Skin of body (tissue), 1 donor: ENCODE measurements at regions not wholly inside any gene's neighbourhood (a gene's known extent, or its start where the extent isn't known, plus 50 kb on each side); places are given as distances from the start of the nearest gene placed in this dataset.
"Not testable (repeated sequence)": the region's sequence is repeated elsewhere in the genome, so short reads cannot be mapped to it uniquely, and the experiment has no call there.

ENCODE experiments used
- DNase-seq: peaks from one replicate; lab custom pipeline; 2025; lab: John Stamatoyannopoulos, UW

- no peak for DNase-seq
Observed at GRCh38 chr5:68116408-68116807, 99.1 kb upstream of the PIK3R1 start.

- DNase-seq, result no peak
Observed at GRCh38 chr5:68115584-68115983, 100.0 kb upstream of the PIK3R1 start.

- no peak for DNase-seq
Observed at GRCh38 chr5:68114378-68115040, 101.0 kb upstream of the PIK3R1 start.

DNA sequence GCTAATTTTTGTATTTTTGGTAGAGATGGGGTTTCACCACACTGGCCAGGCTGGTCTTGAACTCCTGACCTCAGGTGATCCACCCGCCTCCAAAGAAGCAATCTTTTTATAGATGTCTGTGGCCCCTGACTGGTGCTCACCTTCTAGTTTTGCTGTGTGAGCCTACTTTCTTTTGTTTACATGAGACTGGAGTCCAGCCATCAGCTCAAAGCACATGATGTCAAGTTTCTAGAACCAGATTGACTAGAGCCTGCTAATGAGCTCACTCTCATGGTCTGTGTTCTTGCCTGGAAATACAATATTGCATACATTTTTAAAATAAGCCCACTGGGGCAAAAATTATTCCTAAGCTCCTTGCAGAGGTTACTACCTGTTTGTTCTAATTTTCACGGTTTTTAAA, 102.9 kb upstream of the PIK3R1 start:
- DNase-seq, result no peak

DNA sequence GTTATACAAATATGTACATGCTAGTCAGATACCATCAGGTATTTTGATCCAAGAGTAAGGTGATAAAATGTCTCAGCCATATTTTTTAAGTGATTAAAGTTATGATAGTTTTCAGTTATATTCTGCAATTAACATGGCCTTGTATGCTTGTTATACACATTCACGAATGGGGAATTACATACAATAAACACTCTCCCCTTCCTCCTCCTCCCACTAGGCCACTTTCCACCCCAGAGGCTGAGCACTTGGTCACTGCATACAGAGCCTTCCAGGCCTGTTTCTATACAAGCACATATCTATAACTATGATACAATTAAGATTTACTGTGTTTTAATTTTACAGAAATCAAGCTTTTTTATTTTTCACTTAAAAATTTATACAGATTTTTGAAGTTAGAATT, 104.7 kb upstream of the PIK3R1 start:
- DNase-seq, result no peak

DNA sequence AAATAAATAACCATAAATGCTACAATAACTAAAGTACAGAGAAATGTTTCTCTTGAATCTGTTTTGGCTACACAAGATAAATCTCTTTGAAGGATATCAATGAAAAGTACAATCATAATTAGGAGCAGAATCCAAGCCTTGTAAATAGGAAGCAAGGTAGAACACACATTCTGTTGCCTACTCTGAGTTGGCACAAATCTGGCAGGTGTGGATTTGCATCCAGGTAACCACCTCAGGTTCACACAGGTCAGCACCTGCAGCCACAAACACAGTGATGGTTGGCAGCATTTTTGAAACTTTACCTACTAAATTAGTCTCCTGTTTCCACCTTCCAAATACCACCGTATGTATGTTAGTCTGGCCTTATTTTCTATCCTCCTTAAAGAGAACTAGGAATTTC, 105.3 kb upstream of the PIK3R1 start:
- DNase-seq, result no peak

- DNase-seq, result not testable (repeated sequence)
Observed at GRCh38 chr5:68104217-68104616, 111.3 kb upstream of the PIK3R1 start.

GRCh38 chr5:68103297-68103696, 112.3 kb upstream of the PIK3R1 start:
- not testable (repeated sequence) for DNase-seq

GRCh38 chr5:68099327-68099726, 116.2 kb upstream of the PIK3R1 start:
- DNase-seq, result no peak

GRCh38 chr5:68093455-68094159, 121.9 kb upstream of the PIK3R1 start:
- DNase-seq, result no peak

- DNase-seq, result no peak
Observed at GRCh38 chr5:68088302-68088701, 127.3 kb upstream of the PIK3R1 start.

GRCh38 chr5:68087866-68088265, 127.7 kb upstream of the PIK3R1 start:
- no peak for DNase-seq

- DNase-seq, result peak; percentile 24
Observed at GRCh38 chr5:68086857-68087256, 128.7 kb upstream of the PIK3R1 start.

- no peak for DNase-seq
Observed at GRCh38 chr5:68086439-68086838, 129.1 kb upstream of the PIK3R1 start.

DNA sequence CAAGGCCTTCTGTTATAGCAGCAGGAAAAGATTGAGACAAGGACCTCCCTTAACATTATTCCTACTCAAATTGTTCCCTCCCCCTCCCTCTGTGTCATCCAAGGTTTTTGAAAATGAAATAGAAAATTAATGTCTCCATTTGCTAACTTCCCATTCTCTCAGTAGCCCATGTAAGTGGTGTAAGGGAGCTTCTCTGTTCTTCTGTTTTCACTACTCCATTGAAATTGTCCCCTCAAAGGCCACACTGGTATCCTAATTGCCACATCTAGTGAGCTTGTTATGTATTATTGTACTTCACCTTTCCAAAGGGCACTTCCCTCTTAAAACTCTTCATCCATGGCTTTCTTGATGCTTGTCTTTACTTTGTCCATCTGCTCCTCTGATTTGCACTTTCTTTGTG, 131.2 kb upstream of the PIK3R1 start:
- DNase-seq, result no peak

DNA sequence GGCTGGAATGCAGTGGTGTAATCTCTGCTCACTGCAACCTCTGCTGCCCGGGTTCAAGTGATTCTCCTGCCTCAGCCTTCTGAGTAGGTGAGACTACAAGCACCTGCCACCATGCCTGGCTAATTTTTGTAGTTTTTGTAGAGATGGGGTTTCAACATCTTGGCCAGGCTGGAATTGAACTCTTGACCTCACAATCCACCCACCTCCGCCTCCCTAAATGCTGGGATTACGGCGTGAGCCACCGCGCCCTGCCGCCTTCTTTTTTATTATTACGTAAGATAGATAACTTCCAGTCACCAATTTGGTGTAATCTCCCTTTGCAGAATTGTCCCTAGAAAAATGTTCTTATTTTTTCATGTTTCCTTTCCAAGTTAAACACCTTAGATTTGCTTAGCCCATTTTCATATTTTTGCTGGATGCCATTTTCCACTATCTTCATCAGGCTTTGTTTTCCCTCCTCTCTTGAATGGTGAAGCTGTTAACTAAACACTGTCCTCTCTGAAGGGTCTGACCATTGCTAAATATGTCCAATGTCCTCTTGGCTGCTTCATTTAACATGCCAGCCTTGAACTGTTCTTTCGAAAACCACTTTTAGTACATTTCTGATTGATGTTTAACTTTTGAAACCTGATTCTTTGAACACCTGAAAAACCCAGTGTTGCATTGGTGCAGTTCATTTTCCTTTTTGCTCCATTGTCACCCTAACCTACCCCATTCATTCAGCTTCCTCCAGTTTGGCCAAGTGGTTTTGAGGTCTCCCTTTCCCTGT, 135.1 kb upstream of the PIK3R1 start:
- no peak for DNase-seq

DNA sequence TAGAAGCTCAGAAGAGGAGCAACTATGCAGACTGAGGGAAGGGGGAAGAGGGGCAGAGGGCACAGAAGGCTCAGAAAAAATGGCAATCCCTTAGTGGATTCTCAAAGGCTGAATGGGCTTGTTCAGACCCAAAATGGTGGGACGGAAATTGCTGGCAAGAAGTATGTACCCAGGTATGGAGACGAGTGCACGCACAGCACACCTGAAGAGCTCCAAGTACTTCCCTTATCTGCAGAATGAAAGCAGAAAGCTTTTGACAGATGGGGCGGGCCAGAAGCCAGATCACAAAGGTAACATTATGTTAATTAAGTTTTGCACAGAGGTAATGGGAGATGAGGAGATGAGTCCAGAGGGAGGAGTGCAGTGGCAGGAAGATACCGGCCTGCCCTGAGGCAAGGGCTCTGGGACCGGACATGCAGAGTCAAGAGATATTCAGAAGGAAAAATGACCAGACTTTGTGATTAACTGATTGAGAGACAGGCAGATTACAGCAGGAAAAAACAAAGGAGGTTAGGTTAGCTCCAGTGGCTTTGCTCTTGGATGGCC, 138.1 kb upstream of the PIK3R1 start:
- no peak for DNase-seq

DNA sequence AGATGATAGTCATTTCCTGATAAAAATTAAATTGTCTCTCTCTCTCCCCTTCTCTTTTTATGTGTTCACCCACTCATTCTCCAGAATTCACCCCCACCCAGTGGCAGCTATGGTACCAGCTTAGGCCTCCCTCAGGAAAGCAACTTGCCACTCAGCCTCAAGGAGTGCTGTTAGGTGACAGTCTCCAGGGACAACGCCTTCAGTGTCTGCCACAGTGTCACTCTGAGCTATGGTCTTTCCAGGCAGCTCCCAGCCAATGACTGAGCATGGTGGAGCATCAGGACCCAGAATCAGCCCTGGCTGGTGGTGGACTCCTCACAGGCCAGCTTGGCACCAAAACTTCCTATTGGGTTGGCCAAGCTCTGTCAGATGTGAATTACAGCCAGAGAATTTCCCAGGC, 140.9 kb upstream of the PIK3R1 start:
- DNase-seq, result no peak

DNA sequence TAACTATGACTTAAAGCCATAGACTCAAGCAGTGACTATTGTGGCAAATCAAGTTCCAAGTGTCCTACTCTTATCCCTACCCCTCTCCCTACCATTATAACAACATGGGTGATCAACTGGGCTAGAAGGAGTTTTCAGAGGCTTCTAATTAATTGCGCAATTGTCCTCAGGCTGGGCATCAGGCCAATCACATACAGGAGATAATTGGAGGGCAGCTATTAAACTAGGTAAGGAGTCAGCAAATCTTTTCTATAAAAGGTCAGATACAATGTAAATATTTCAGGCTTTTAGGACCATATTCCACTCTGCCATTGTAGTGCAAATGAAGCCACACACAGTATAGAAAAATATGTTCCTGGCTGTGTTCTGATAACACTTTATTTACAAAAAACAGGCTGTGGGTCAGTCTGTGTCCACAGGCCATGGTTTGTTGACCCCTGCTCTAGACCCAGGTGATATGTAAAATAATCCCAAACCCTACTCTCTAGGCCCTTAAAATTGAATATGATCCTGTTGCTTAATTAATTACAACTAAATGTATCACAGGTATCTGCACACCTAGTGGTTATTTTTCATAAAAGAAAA, 141.4 kb upstream of the PIK3R1 start:
- no peak for DNase-seq

DNA sequence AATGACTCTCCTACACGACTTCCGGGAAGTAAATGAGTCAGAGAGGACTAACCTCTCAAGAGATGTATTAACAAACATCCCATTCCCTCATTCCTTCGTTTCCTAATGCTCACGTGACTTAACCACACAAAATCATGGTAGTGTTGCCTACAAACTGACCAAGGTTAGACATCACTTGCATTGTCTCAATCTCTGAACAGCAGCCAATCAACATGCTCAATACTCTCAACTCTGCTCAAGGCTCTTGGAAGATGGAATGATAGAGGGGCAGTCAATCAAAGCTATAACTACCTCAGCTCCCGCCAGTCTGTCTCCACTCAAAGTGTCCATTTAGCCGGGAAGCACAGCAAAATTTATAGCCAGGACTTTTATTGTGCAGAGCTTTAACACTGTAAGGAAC, 143.8 kb upstream of the PIK3R1 start:
- no peak for DNase-seq

DNA sequence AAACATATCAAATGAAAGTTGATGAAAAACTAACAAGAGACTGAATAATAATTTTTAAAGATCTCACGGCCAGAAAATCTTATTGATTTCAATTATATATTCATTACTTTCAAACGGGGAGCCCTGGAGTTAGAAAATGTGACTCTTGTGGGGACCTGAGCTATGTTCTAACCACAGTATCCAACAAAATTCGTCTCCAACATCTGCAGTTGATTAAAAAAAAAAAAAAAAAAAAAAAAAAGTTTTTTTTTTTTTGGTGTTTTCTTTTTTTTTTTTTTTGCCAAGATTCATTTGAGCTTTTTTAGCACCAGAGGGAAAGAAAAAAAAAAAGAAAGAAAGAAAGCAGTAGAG, 144.3 kb upstream of the PIK3R1 start:
- no peak for DNase-seq
